Caco-2 (cell line): ENCODE measurements at regions not wholly inside any gene's neighbourhood (a gene's known extent, or its start where the extent isn't known, plus 50 kb on each side); places are given as distances from the start of the nearest gene placed in this dataset.

Source experiments
- BruUV-seq: library from RNA; stranded (reverse); fragments of 400-500 nt; replicated peaks from 2 replicates; lab custom pipeline; 2021; lab: Mats Ljungman, UMichigan
- CTCF ChIA-PET: fragments of 300-600 bp; sonication (Branson Sonifier 250); formaldehyde crosslinking; loops from one replicate; lab custom pipeline; 2022; ENCODE audit warnings: antibody characterized with exemption; lab: Charles Lee
- POLR2A ChIA-PET: fragments of 300-600 bp; sonication (Branson Sonifier 250); formaldehyde crosslinking; loops from one replicate; lab custom pipeline; 2022; ENCODE audit warnings: antibody characterized with exemption; lab: Charles Lee
- DNase-seq, 2 experiments: peaks; one replicate each; pipeline versions ENCODE4 v3.0.0 to v3.0.0-alpha.2; 2020 to 2022
- H3K27me3 ChIP-seq: replicated peaks from 2 replicates; pipeline ENCODE4 v1.6.0; 2011; ENCODE audit warnings: low read length; ENCODE audit not compliant: control insufficient read depth, insufficient read depth
- H3K36me3 ChIP-seq: 2 replicates; pipeline ENCODE4 v1.5.1; 2011; ENCODE audit warnings: low read length; ENCODE audit not compliant: control insufficient read depth, insufficient read depth
- H3K4me1 ChIP-seq: fragments of 250-450 bp; sonication (Bioruptor Pico); 2 replicates; pipeline ENCODE4 v1.5.1; 2020; ENCODE audit warnings: mild to moderate bottlenecking
- H3K4me3 ChIP-seq: 2 replicates; pipeline ENCODE4 v1.5.1; 2011; ENCODE audit warnings: low read depth, mild to moderate bottlenecking, control low read depth, low read length
- H3K9me3 ChIP-seq: fragments of 250-450 bp; sonication (Bioruptor Pico); 2 replicates; pipeline ENCODE4 v1.5.1; 2020; ENCODE audit warnings: mild to moderate bottlenecking, moderate library complexity
- H3K27ac Mint-ChIP-seq: one replicate; pipeline ENCODE4 v1.8.0; 2022; ENCODE audit warnings: mixed read lengths; ENCODE audit not compliant: unreplicated experiment
- H3K27me3 Mint-ChIP-seq: one replicate; pipeline ENCODE4 v1.8.0; 2022; ENCODE audit warnings: mixed read lengths; ENCODE audit not compliant: insufficient read depth, unreplicated experiment
- H3K36me3 Mint-ChIP-seq: one replicate; pipeline ENCODE4 v1.8.0; 2022; ENCODE audit warnings: mild to moderate bottlenecking, mixed read lengths; ENCODE audit not compliant: insufficient read depth, unreplicated experiment
- H3K4me1 Mint-ChIP-seq: one replicate; pipeline ENCODE4 v1.8.0; 2022; ENCODE audit warnings: low read depth, mixed read lengths; ENCODE audit not compliant: unreplicated experiment
- H3K4me3 Mint-ChIP-seq: one replicate; pipeline ENCODE4 v1.8.0; 2022; ENCODE audit warnings: mild to moderate bottlenecking, moderate library complexity, mixed read lengths; ENCODE audit not compliant: unreplicated experiment
- H3K9me3 Mint-ChIP-seq: one replicate; pipeline ENCODE4 v1.8.0; 2022; ENCODE audit warnings: mixed read lengths; ENCODE audit not compliant: unreplicated experiment
- CTCF ChIP-seq, 2 experiments: fragments of 200-600 bp in 1 of 2; IDR thresholded peaks; 1 replicate in 1 of 2; 2 replicates in 1 of 2; pipeline versions ENCODE4 v1.5.1 to v1.8.0; 2011 to 2022; ENCODE audit warnings: antibody characterized with exemption in 1 of 2, control low read depth in 1 of 2, inconsistent platforms in 1 of 2, low read depth in 1 of 2, low read length in 1 of 2, mild to moderate bottlenecking in 1 of 2, moderate library complexity in 1 of 2; ENCODE audit not compliant: insufficient read depth in 1 of 2, severe bottlenecking in 1 of 2, unreplicated experiment in 1 of 2
- intact Hi-C: fragments of 100-400 bp; cut with micrococcal nuclease; formaldehyde crosslinking; loops from one replicate; pipeline ENCODE4 v1.10.0; 2022; ENCODE audit not compliant: unreplicated experiment

GRCh38 chr10:83166344-83166743 lies 973.0 kb upstream of the GHITM start:
- Mint-ChIP-seq H3K4me1 (no peaks in the 10 kb centered on the region), H3K27me3 (peaks cover 5% of the 10 kb centered on the region), H3K27ac (no peak overlapping the region), H3K36me3 (no peaks in the 10 kb centered on the region), H3K9me3 (no peaks in the 10 kb centered on the region), H3K4me3 (no peak overlapping the region)
- ChIA-PET CTCF (interaction anchor here (0.6 kb wide), 2 partner anchors 153 to 531 kb away, joined by 3 read pairs; no protein-coding TSS in a partner anchor), POLR2A (no interaction called here)
- peak in 1 of 2 experiments; percentile 25 for TF ChIP-seq CTCF (IDR thresholded peaks at IDR 0.05; ENCODE audit: insufficient read depth in 1 of 2, low read depth in 1 of 2, low read length in 1 of 2, severe bottlenecking in 1 of 2, unreplicated experiment in 1 of 2)
- intact Hi-C loops, result no loop called here
- no TSS peak for BruUV-seq
- Histone ChIP-seq H3K4me3 (no peak overlapping the region), H3K36me3 (no peaks in the 10 kb centered on the region), H3K27me3 (no peaks in the 10 kb centered on the region), H3K4me1 (no peaks in the 10 kb centered on the region), H3K9me3 (no peaks in the 10 kb centered on the region)
- peak; percentile 28 to 47 for DNase-seq

- Histone ChIP-seq H3K27me3 (no peaks in the 10 kb centered on the region), H3K36me3 (no peaks in the 10 kb centered on the region), H3K4me3 (no peak overlapping the region), H3K4me1 (no peaks in the 10 kb centered on the region), H3K9me3 (no peaks in the 10 kb centered on the region)
- CTCF ChIA-PET, result no interaction called here
- no TSS peak for BruUV-seq
- H3K27me3 Mint-ChIP-seq, result peaks cover 5% of the 10 kb centered on the region
- intact Hi-C loops, result no loop called here
- DNase-seq, result no peak
- H3K9me3 Mint-ChIP-seq, result no peaks in the 10 kb centered on the region
- POLR2A ChIA-PET, result no interaction called here
- TF ChIP-seq CTCF (IDR thresholded peaks at IDR 0.05; ENCODE audit: insufficient read depth in 1 of 2, low read depth in 1 of 2, low read length in 1 of 2, severe bottlenecking in 1 of 2, unreplicated experiment in 1 of 2), result no peak
- no peak overlapping the region for H3K27ac Mint-ChIP-seq
- H3K36me3 Mint-ChIP-seq, result no peaks in the 10 kb centered on the region
- H3K4me1 Mint-ChIP-seq, result no peaks in the 10 kb centered on the region
- H3K4me3 Mint-ChIP-seq, result no peak overlapping the region
Observed at GRCh38 chr10:83167081-83167480, 972.2 kb upstream of the GHITM start.

- Histone ChIP-seq H3K4me1 (no peaks in the 10 kb centered on the region), H3K27me3 (no peaks in the 10 kb centered on the region), H3K9me3 (no peaks in the 10 kb centered on the region), H3K36me3 (no peaks in the 10 kb centered on the region), H3K4me3 (no peak overlapping the region)
- H3K4me3 Mint-ChIP-seq, result no peak overlapping the region
- no peak for TF ChIP-seq CTCF (IDR thresholded peaks at IDR 0.05; ENCODE audit: insufficient read depth in 1 of 2, low read depth in 1 of 2, low read length in 1 of 2, severe bottlenecking in 1 of 2, unreplicated experiment in 1 of 2)
- ChIA-PET POLR2A (no interaction called here), CTCF (no interaction called here)
- no peaks in the 10 kb centered on the region for H3K36me3 Mint-ChIP-seq
- no TSS peak for BruUV-seq
- H3K27ac Mint-ChIP-seq, result no peak overlapping the region
- no peak for DNase-seq
- H3K4me1 Mint-ChIP-seq, result no peaks in the 10 kb centered on the region
- no peaks in the 10 kb centered on the region for H3K9me3 Mint-ChIP-seq
- H3K27me3 Mint-ChIP-seq, result peaks cover 3% of the 10 kb centered on the region
- intact Hi-C loops, result no loop called here
Observed at GRCh38 chr10:83176901-83177300, 962.4 kb upstream of the GHITM start.
